Mucosa of descending colon (tissue), 3 donors: ENCODE measurements at regions not wholly inside any gene's neighbourhood (a gene's known extent, or its start where the extent isn't known, plus 50 kb on each side); places are given as distances from the start of the nearest gene placed in this dataset.
"Not testable (repeated sequence)": the region's sequence is repeated elsewhere in the genome, so short reads cannot be mapped to it uniquely, and the experiment has no call there.

Experiments used
- ATAC-seq: fragments of 200-7000 bp; cut with Tn5 transposase; one replicate; pipeline ENCODE4 v1.9.1; 2020; ENCODE audit warnings: mild to moderate bottlenecking, moderate library complexity
- DNase-seq, 3 donors: peaks; one replicate each; pipeline ENCODE4 v3.0.0-alpha.2; 2020
- H3K36me3 ChIP-seq: fragments of 200-600 bp; one replicate; pipeline ENCODE4 v1.8.0; 2021; ENCODE audit warnings: low read depth, mild to moderate bottlenecking
- H3K4me1 ChIP-seq: fragments of 200-600 bp; one replicate; pipeline ENCODE4 v1.8.0; 2021; ENCODE audit warnings: low read depth, mild to moderate bottlenecking
- H3K4me3 ChIP-seq: fragments of 200-600 bp; one replicate; pipeline ENCODE4 v1.8.0; 2021; ENCODE audit warnings: mild to moderate bottlenecking
- H3K9me3 ChIP-seq: fragments of 200-600 bp; one replicate; pipeline ENCODE4 v1.8.0; 2021; ENCODE audit warnings: mild to moderate bottlenecking
- CTCF ChIP-seq: fragments of 200-600 bp; IDR thresholded peaks from one replicate; pipeline ENCODE4 v1.8.0; 2022; ENCODE audit warnings: antibody characterized with exemption, mild to moderate bottlenecking
- intact Hi-C, 2 donors: fragments of 100-400 bp; cut with DNase I in 1 of 2; cut with micrococcal nuclease in 1 of 2; formaldehyde crosslinking; loops; one replicate each; pipeline versions ENCODE4 v1.11.0 to v1.11.1; 2022; cut with DNase I, micrococcal nuclease
- donor health status: DM: no; HTN: no; CAD: no; lungs with moderate emphysema.
- donor health status: DM: no; HTN: no; CAD: no.
- donor health status: DM: no; HTN: yes; CAD: no.

DNA sequence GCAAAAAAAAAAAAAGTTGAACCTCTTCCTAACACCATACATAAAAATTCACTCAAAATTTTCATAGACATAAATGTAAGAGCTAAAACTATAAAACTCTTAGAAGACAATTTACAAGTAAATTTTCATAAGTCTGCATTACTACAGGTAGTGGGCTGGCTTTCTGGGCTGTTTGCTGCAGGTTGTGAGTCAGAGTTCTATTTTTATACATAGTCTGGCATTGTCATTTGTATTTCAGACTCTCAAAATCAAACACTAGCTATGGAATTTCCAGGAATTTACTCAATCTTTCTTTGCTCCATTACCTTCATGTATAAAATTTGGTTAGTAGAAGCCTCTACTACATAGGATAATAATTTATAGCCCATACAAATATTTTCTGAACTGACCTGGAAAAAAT, 227.2 kb downstream of the COX18 start:
- Histone ChIP-seq H3K9me3 (no peaks in the 10 kb centered on the region), H3K36me3 (no peaks in the 10 kb centered on the region), H3K4me3 (no peak overlapping the region), H3K4me1 (no peaks in the 10 kb centered on the region)
- TF ChIP-seq CTCF = no peak
- DNase-seq = no peak
- no peak for ATAC-seq
- intact Hi-C loops = no loop called here

DNA sequence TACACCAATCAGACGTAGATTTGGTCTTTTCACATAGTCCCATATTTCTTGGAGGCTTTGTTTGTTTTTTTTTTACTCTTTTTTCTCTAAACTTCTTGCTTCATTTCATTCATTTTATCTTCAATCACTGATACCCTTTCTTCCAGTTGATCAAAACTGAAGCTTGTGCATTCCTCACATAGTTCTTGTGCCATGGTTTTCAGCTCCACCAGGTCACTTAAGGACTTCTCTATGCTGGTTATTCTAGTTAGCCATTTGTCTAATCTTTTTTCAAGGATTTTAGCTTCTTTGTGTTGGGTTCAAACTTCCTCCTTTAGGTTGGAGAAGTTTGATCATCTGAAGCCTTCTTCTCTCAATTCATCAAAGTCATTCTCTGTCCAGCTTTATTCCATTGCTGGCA, 229.3 kb downstream of the COX18 start:
- DNase-seq, H3K9me3 ChIP-seq, intact Hi-C loops, H3K4me3 ChIP-seq, H3K4me1 ChIP-seq, ATAC-seq, H3K36me3 ChIP-seq: not testable (repeated sequence)

- intact Hi-C loops = no loop called here
- H3K4me3 ChIP-seq = no peak overlapping the region
- H3K36me3 ChIP-seq = no peaks in the 10 kb centered on the region
- no peak for DNase-seq
- no peaks in the 10 kb centered on the region for H3K4me1 ChIP-seq
- H3K9me3 ChIP-seq = peaks cover 2% of the 10 kb centered on the region
- no peak for ATAC-seq
- no peak for TF ChIP-seq CTCF
These were observed 240.7 kb downstream of the COX18 start for GRCh38 chr4:72828864-72829263.

DNA sequence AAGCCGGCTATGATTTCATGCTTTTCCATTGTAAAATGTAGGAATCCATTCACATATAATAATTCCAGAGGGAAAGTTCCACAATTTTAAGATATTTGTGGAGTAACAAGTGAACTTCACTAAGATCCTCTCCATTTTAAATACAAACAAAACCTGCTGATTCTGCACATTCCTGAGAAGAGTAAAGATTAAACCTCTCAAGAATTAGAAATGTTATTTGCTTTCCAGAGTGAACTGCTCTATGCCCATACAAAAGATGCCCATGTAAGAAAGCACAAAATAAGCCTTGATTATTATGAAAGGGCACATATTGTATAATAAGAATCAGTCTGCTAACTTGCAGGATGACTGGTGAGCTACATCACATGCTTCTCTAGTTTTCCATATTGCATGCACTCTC, 241.5 kb downstream of the COX18 start:
- ATAC-seq (no peak), DNase-seq (no peak)
- no peak for TF ChIP-seq CTCF
- no peaks in the 10 kb centered on the region for H3K36me3 ChIP-seq
- no peak overlapping the region for H3K4me3 ChIP-seq
- H3K4me1 ChIP-seq = no peaks in the 10 kb centered on the region
- intact Hi-C loops = no loop called here
- peaks cover 2% of the 10 kb centered on the region for H3K9me3 ChIP-seq

- no peaks in the 10 kb centered on the region for H3K4me1 ChIP-seq
- TF ChIP-seq CTCF = no peak
- no peak for ATAC-seq
- no peaks in the 10 kb centered on the region for H3K9me3 ChIP-seq
- intact Hi-C loops = no loop called here
- no peaks in the 10 kb centered on the region for H3K36me3 ChIP-seq
- no peak overlapping the region for H3K4me3 ChIP-seq
- no peak for DNase-seq
These were observed 249.4 kb downstream of the COX18 start for GRCh38 chr4:72820107-72820506.

GRCh38 chr4:72817012-72817411, 248.0 kb upstream of the ADAMTS3 start:
- no peaks in the 10 kb centered on the region for H3K36me3 ChIP-seq
- H3K9me3 ChIP-seq = no peaks in the 10 kb centered on the region
- ATAC-seq (no peak), DNase-seq (no peak)
- H3K4me1 ChIP-seq = no peaks in the 10 kb centered on the region
- no peak for TF ChIP-seq CTCF
- no peak overlapping the region for H3K4me3 ChIP-seq
- intact Hi-C loops = no loop called here
